ENCODE measurements at regions not wholly inside any gene's neighbourhood (a gene's known extent, or its start where the extent isn't known, plus 50 kb on each side); places are given as distances from the start of the nearest gene placed in this dataset.

DNA sequence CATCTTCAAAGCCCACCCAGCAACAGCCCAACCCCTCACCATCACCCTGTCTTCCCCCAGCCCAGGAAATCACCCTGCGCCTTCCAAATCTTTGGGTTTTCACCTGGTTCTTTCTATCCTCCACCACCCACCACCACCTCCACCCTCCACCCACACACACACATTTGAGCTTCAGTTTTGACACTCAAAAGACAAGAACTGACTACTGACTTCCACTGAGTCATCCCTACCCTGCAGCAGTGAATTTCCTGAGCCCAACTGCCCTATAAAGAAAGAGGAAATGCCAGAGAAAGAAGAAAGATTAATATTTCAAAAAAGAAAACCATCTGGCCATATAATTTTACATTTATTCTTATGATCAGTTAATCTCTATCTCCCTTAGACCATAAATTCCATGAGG, 137.5 kb downstream of the CHST1 start:
- H3K4me1 Mint-ChIP-seq (ENCODE audit: low read depth) = peaks cover 10% of the 10 kb centered on the region
- H3K27me3 Mint-ChIP-seq (ENCODE audit: low read depth) = peaks cover 7% of the 10 kb centered on the region
- H3K36me3 Mint-ChIP-seq (ENCODE audit: insufficient read depth in 2 of 2) = no peaks in the 10 kb centered on the region
- ATAC-seq (replicated peaks in 1 of 2) = peak; percentile 44 to 84
- no peak overlapping the region for H3K4me3 Mint-ChIP-seq
- no peak overlapping the region for H3K27ac Mint-ChIP-seq
- DNase-seq = peak; percentile 5 to 29
- H3K9me3 Mint-ChIP-seq = peaks cover 2 to 4% of the 10 kb centered on the region in 2 donors

DNA sequence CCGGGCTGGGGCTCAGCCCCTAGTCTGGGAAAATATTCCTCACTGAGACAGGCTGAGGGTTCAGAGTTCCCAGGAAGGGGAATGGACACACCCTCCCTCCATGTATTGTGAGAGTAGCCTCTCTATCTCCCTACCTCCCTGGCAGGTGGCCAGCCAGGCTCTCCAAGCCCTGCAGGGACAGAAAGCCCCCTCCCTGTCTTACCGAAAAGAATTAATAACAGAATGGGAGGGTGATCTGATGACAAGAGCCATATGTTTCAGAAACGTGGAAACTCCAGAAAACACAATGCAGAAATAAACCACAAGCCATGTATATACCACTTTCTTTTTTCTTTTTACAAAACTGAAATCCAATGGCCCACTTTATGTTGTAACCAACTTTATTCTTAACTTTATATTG, 140.0 kb downstream of the CHST1 start:
- H3K36me3 Mint-ChIP-seq (ENCODE audit: insufficient read depth in 2 of 2) = no peaks in the 10 kb centered on the region
- ATAC-seq (replicated peaks in 1 of 2) = no peak
- no peaks in the 10 kb centered on the region for H3K27me3 Mint-ChIP-seq (ENCODE audit: low read depth)
- peaks cover 10% of the 10 kb centered on the region for H3K4me1 Mint-ChIP-seq (ENCODE audit: low read depth)
- no peak for DNase-seq
- H3K4me3 Mint-ChIP-seq = no peak overlapping the region
- peaks cover 4 to 8% of the 10 kb centered on the region in 2 donors for H3K9me3 Mint-ChIP-seq
- no peak overlapping the region for H3K27ac Mint-ChIP-seq

DNA sequence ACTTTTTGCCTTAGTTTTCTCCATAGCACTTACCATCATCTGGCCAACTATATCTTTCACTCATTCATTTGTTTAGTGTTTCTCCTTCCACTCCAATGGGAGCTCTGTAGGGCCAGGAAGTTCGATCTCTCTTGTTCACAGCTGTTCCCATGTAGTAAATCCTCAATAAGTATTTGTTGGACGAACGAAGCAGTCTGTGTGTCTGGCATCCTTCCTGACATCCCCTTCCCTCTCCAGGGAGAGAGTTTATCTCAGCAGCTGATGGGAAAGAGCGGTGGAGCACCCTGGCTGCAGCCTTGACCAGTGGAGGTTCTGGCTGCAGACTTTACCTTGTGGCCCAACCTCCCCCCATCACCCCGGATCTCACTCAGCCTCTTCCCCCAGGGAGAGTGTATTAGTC, 141.7 kb downstream of the CHST1 start:
- ATAC-seq (replicated peaks in 1 of 2) = no peak
- no peak overlapping the region for H3K27ac Mint-ChIP-seq
- no peak for DNase-seq

DNA sequence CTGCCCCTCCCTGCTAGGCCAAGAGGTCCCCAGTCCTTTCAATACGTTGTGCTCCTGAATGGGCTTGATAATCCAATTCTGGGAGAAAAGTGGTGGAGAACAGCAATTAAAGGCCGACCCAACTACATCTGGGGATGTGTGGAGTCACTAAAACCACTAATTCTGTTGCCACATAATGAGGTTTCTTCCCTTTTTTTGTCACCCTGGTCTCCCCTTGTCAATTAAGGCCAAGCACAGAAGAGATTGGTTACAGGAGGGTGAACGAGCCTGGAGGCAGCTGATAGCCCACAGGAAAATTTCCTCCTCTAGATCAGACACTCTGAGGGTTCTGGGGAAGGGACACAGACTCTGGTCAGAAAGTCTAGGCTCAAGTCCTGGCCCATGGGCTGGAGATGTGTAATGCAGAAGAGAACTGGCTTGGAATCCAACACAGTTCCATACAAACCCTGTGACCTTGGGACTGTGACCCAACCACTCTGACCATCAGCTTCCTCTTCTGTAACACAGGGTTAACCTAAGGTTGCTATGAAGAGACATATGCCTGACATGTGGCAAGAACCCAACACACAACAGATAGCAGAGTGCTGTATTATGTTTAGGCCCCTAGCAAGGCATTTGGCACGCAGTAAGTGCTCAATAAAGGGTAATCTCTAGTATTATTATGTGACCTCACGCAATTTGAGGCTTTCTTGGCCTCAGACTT, 146.4 kb downstream of the CHST1 start:
- Mint-ChIP-seq H3K27ac (no peak overlapping the region), H3K36me3 (ENCODE audit: insufficient read depth in 2 of 2) (no peaks in the 10 kb centered on the region), H3K9me3 (peaks cover 2 to 4% of the 10 kb centered on the region in 2 donors), H3K27me3 (ENCODE audit: low read depth) (no peaks in the 10 kb centered on the region), H3K4me1 (ENCODE audit: low read depth) (no peaks in the 10 kb centered on the region), H3K4me3 (no peak overlapping the region)
- ATAC-seq (replicated peaks in 1 of 2) (no peak), DNase-seq (no peak)

More for the DNA sequence above, 141.7 kb downstream of the CHST1 start:
- Mint-ChIP-seq H3K4me1 (ENCODE audit: low read depth) (peaks cover 10% of the 10 kb centered on the region), H3K27me3 (ENCODE audit: low read depth) (no peaks in the 10 kb centered on the region), H3K4me3 (no peak overlapping the region), H3K36me3 (ENCODE audit: insufficient read depth in 2 of 2) (no peaks in the 10 kb centered on the region), H3K9me3 (peaks cover 4 to 8% of the 10 kb centered on the region in 2 donors)

DNA sequence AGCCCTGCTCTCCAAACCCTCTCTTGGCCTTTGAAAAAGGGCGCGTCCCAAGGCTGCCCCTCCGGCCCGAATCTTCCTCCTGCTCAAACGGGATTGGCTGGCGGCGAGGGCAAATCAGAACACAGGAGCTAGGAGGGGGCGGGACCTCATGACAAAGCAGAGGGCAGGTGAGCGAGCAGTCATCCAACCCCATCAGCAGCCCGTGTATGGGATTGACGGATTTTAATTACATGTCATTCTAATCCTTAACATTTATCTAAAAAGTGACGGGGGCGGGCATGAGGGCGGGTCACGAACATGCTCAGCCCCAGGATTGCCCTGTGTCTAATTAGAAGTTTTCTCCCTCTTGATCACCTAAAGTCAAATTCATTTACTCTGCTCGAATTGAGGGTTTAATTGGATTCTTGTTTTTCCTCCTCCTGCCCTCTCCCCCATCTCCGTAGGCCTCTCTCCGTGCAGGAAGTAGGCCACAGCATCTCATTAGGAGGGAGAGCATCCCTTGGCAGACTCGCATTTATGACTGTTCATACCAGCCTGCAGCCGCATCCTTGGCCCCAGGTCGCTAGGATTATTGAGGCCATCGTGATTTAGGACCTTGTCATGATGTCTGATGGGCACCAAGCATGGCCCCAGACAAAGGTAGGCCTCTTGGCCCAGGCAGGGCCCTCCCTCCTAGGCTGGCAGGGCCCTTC, 147.1 kb downstream of the CHST1 start:
- Mint-ChIP-seq H3K27me3 (ENCODE audit: low read depth) (no peaks in the 10 kb centered on the region), H3K27ac (no peak overlapping the region), H3K9me3 (peaks cover 2 to 4% of the 10 kb centered on the region in 2 donors), H3K4me3 (no peak overlapping the region), H3K4me1 (ENCODE audit: low read depth) (no peaks in the 10 kb centered on the region), H3K36me3 (ENCODE audit: insufficient read depth in 2 of 2) (no peaks in the 10 kb centered on the region)
- no peak for DNase-seq
- ATAC-seq (replicated peaks in 1 of 2) = no peak

DNA sequence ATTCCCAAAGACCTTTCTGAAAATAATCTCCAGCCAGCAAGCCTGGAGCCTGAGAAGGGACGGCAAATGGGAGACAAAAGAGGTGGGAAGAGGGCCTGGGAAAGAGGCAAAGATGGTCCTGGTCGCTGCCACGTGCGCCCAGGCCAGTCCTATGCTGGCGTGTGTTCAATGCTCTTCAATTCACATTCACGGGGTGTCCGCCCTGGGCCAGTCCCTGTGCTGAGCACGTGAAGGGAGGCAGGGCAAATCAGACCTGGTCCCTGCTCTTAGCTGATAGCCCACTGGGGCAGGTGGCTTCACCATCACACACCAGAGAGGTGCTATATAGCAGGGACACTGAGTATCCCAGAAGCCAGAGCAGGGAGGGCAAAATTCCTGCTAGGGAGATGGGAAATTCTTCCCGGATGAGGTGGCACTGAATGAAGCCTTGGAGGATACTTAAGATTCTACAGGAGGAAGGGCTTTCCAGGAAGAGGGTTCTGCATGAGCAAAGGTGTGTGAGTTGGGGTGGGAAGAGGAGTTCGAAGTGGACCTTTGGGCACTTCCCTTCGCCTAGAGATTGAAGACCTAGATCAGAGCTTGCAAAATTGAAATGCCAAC, 148.2 kb downstream of the CHST1 start:
- H3K27me3 Mint-ChIP-seq (ENCODE audit: low read depth) = no peaks in the 10 kb centered on the region
- H3K4me1 Mint-ChIP-seq (ENCODE audit: low read depth) = no peaks in the 10 kb centered on the region
- ATAC-seq (replicated peaks in 1 of 2) = no peak
- peaks cover 0 to 2% of the 10 kb centered on the region in 2 donors for H3K9me3 Mint-ChIP-seq
- H3K36me3 Mint-ChIP-seq (ENCODE audit: insufficient read depth in 2 of 2) = no peaks in the 10 kb centered on the region
- no peak overlapping the region for H3K27ac Mint-ChIP-seq
- no peak overlapping the region for H3K4me3 Mint-ChIP-seq
- DNase-seq = no peak

DNA sequence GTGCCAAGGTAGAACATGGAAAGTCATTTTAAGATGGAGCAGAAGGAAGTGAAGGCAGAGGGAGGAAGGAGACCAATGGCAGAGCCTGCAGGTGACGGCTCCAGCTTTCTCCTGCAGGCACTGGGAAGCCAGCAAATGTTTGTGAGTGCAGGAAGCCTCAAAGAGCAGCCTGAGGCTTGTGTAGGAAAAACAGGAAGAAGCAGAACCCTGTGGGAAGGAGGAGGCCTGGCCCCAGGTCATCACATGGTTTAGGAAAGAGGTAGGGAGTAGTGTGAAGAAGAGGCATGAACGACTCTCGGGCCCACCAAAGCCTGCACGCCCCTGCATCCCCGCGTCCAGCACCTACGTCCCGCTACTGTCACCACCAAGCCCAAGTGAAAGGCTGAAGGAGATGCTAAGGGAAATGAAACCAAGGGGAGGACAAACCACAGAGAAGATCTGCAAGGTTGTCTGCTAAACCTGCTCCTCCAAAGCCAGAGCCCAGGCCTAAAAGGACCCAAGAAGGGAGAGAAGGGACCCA, 151.5 kb downstream of the CHST1 start:
- Mint-ChIP-seq H3K4me3 (no peak overlapping the region), H3K4me1 (ENCODE audit: low read depth) (no peaks in the 10 kb centered on the region), H3K27me3 (ENCODE audit: low read depth) (no peaks in the 10 kb centered on the region), H3K27ac (no peak overlapping the region), H3K36me3 (ENCODE audit: insufficient read depth in 2 of 2) (no peaks in the 10 kb centered on the region), H3K9me3 (no peaks in the 10 kb centered on the region)
- ATAC-seq (replicated peaks in 1 of 2) (no peak), DNase-seq (no peak)

DNA sequence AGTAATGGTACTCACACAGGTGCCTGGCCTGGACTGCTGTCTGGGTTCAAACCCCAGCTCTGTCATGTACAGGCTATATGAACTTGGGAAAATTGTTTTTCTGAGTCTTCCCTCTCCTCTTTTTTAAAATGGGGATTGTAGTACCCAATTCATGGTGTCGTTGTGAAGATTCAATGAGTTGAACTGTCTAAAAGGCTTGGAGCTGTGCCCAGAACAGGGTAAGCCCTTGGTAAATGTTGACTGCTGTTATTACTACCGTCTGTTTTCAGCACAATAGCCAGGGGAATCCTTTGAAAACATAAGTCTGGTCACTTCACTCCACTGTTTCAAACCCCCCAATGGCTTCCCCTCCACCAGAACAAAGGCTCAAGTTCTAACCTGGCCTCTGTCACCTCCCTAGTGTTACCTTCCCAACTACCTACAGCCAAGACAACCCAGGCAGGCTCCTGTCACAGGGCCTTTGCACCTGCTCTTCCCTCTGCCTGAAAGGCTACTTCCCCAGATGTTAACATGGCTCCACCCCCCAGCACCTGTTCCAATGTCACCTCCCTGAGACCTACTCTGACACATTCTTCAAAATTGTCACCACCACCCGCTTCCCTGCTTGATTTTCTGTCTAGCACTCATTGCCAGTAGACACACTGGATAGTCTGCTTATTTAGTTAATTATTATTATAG, 152.8 kb downstream of the CHST1 start:
- no peak for DNase-seq
- Mint-ChIP-seq H3K4me1 (ENCODE audit: low read depth) (no peaks in the 10 kb centered on the region), H3K27ac (no peak overlapping the region)

DNA sequence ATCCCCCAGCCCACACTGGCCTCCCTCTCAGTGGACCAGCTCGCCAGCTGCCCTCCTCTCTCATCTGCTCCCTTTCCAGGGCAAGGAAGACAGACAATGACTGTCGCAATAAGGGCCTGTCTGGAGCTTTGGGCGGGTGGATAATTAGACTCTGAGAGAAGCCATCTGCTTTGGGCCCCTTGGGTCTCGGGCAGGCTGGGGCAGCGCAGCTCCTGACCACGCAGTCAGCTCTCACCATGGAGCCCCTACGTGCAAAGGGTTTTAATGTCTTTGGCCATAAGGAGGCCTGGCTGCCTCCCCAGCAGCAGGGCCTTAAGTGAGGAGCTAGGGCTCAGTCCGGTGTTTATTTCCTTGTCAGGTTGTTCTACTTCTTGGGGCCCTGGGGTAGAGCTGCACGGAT, 153.9 kb downstream of the CHST1 start:
- ATAC-seq (replicated peaks in 1 of 2) (no peak), DNase-seq (no peak)
- no peaks in the 10 kb centered on the region for H3K36me3 Mint-ChIP-seq (ENCODE audit: insufficient read depth in 2 of 2)
- H3K27me3 Mint-ChIP-seq (ENCODE audit: low read depth) = no peaks in the 10 kb centered on the region
- no peaks in the 10 kb centered on the region for H3K9me3 Mint-ChIP-seq
- no peaks in the 10 kb centered on the region for H3K4me1 Mint-ChIP-seq (ENCODE audit: low read depth)
- no peak overlapping the region for H3K27ac Mint-ChIP-seq
- H3K4me3 Mint-ChIP-seq = no peak overlapping the region

More for the DNA sequence above, 152.8 kb downstream of the CHST1 start:
- Mint-ChIP-seq H3K27me3 (ENCODE audit: low read depth) (no peaks in the 10 kb centered on the region), H3K36me3 (ENCODE audit: insufficient read depth in 2 of 2) (no peaks in the 10 kb centered on the region), H3K4me3 (no peak overlapping the region), H3K9me3 (no peaks in the 10 kb centered on the region)
- no peak for ATAC-seq (replicated peaks in 1 of 2)

DNA sequence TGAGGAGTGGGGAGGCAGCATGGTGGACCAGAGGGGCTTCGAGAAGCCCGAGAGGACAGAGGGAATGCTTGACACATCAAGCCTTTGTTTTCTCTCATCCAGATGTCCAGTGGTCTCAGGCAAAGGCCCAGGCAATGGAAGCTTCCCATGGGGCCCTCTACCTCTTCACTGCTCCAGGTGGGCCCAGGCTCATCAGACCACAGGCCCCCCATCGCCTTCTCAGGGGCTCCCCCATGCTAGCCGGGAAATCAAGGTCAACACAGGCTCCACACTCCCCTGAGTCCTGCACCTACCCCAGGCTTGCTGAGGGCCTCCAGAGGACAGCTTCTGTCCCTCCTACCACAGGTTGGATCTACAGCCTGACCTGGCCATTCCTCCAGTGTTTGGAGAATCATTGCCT, 157.5 kb downstream of the CHST1 start:
- H3K27ac Mint-ChIP-seq = no peak overlapping the region
- no peaks in the 10 kb centered on the region for H3K4me1 Mint-ChIP-seq (ENCODE audit: low read depth)
- no peaks in the 10 kb centered on the region for H3K36me3 Mint-ChIP-seq (ENCODE audit: insufficient read depth in 2 of 2)
- ATAC-seq (replicated peaks in 1 of 2) = no peak
- DNase-seq = no peak
- H3K4me3 Mint-ChIP-seq = no peak overlapping the region
- H3K9me3 Mint-ChIP-seq = peaks cover 0 to 2% of the 10 kb centered on the region in 2 donors
- H3K27me3 Mint-ChIP-seq (ENCODE audit: low read depth) = peaks cover 6% of the 10 kb centered on the region

DNA sequence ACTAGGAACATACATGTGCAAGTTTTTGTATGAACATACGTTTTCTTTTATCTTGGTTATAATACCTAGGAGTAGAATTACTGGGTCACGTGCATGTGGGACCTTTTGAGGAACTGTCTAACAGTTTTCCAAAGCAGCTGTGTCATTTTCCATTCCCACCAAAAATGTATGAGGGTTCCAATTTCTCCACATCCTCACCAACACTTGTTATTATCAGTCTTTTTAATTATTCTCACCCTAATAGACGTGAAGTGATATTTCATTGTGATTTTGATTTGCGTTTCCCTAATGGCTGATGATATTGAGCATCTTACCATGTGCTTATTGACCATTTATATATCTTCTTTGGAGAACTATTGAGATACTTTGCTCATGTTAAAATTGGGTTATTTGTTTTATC, 162.1 kb downstream of the CHST1 start:
- no peak overlapping the region for H3K27ac Mint-ChIP-seq
- no peak for DNase-seq
- no peak for ATAC-seq (replicated peaks in 1 of 2)
- H3K4me1 Mint-ChIP-seq (ENCODE audit: low read depth) = no peaks in the 10 kb centered on the region
- H3K4me3 Mint-ChIP-seq = no peak overlapping the region
- peaks cover 0 to 2% of the 10 kb centered on the region in 2 donors for H3K9me3 Mint-ChIP-seq
- H3K36me3 Mint-ChIP-seq (ENCODE audit: insufficient read depth in 2 of 2) = no peaks in the 10 kb centered on the region
- H3K27me3 Mint-ChIP-seq (ENCODE audit: low read depth) = peaks cover 24% of the 10 kb centered on the region

DNA sequence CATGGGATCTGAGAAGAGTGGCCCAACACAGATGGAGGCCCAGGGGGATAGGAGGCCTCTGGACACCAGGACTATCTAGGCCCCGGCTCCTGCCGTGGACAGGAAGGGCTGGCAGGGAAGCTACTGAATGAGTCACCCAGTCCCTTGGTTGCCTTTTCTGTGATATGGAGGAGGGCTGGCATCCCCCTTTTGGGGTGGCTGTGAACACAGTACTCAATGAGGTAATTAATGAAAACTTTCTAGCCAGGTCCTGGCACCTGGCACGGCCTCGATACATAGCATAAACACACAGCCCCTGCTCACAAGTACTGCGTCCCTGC, 163.2 kb downstream of the CHST1 start:
- H3K27ac Mint-ChIP-seq = no peak overlapping the region
- DNase-seq (no peak), ATAC-seq (replicated peaks in 1 of 2) (no peak)
- H3K4me3 Mint-ChIP-seq = no peak overlapping the region
- H3K27me3 Mint-ChIP-seq (ENCODE audit: low read depth) = peaks cover 31% of the 10 kb centered on the region
- H3K4me1 Mint-ChIP-seq (ENCODE audit: low read depth) = no peaks in the 10 kb centered on the region
- H3K9me3 Mint-ChIP-seq = peaks cover 2 to 4% of the 10 kb centered on the region in 2 donors
- peaks cover 0 to 2% of the 10 kb centered on the region in 2 donors for H3K36me3 Mint-ChIP-seq (ENCODE audit: insufficient read depth in 2 of 2)

All from activated T-cell treated with anti-CD3 and anti-CD28 coated beads, Interleukin-2, amount 50 U/mL, for 72 hours (primary cell).